ENCODE measurements at regions not wholly inside any gene's neighbourhood (a gene's known extent, or its start where the extent isn't known, plus 50 kb on each side); places are given as distances from the start of the nearest gene placed in this dataset.

- dilution Hi-C loops (cut with MboI; ENCODE audit: extremely low pct_ligation_motif_present, low sequenced_read_pairs): no loop called here
- no peaks in the 10 kb centered on the region for H3K9me1 ChIP-seq (ENCODE audit: control insufficient read depth, extremely low read depth, insufficient read depth, low read length)
- FAIRE-seq (peak; percentile 85), DNase-seq (ENCODE audit: low read depth, low spot score) (peak; percentile 49)
- TF ChIP-seq CTCF (optimal IDR thresholded peaks at IDR 0.05 in 1 of 3, IDR thresholded peaks at IDR 0.05 in 1 of 3, conservative IDR thresholded peaks at IDR 0.05 in 1 of 3; ENCODE audit: extremely low read depth in 1 of 3, insufficient read depth in 2 of 3, low read length in 3 of 3): no peak
- no peak for TF ChIP-seq EZH2 (IDR thresholded peaks at IDR 0.05; ENCODE audit: low read length)
- H3K27ac ChIP-seq (ENCODE audit: control insufficient read depth, insufficient read depth, low read length): peak overlapping the region; percentile 42
- no peak overlapping the region for H2AFZ ChIP-seq (ENCODE audit: control insufficient read depth, low read length)
- no peaks in the 10 kb centered on the region for H3K36me3 ChIP-seq (ENCODE audit: control insufficient read depth in 2 of 2, extremely low read depth in 1 of 2, insufficient read depth in 2 of 2, low read length in 2 of 2)
- H3K9me3 ChIP-seq (ENCODE audit: control insufficient read depth, low read depth, low read length): no peaks in the 10 kb centered on the region
- no peaks in the 10 kb centered on the region for H3K79me2 ChIP-seq (ENCODE audit: control insufficient read depth, insufficient read depth, low read length)
- H3K4me1 ChIP-seq (ENCODE audit: control insufficient read depth, extremely low read depth, insufficient read depth, low read length): peaks cover 33% of the 10 kb centered on the region
- H3K9ac ChIP-seq (ENCODE audit: control insufficient read depth, extremely low read depth, insufficient read depth, low read length): peak overlapping the region; percentile 4
- peak overlapping the region; percentile 24 for H3K4me2 ChIP-seq (ENCODE audit: control insufficient read depth, extremely low read depth, insufficient read depth, low read depth, low read length)
- H3K27me3 ChIP-seq (ENCODE audit: control insufficient read depth, extremely low read depth, insufficient read depth, low read length): no peaks in the 10 kb centered on the region
- peak overlapping the region in 1 of 3 experiments; percentile 18 for H3K4me3 ChIP-seq (ENCODE audit: control insufficient read depth in 2 of 3, extremely low read depth in 1 of 3, insufficient read depth in 2 of 3, low read depth in 1 of 3, low read length in 3 of 3)
- H4K20me1 ChIP-seq (ENCODE audit: control insufficient read depth, extremely low read depth, insufficient read depth, low read length): no peaks in the 10 kb centered on the region
Observed at GRCh38 chr16:47887496-47887895, 268.3 kb downstream of the ABCC12 start.

GRCh38 chr16:47886631-47887415, 269.0 kb downstream of the ABCC12 start:
- H3K4me2 ChIP-seq (ENCODE audit: control insufficient read depth, extremely low read depth, insufficient read depth, low read depth, low read length): peak overlapping the region; percentile 24
- peak overlapping the region; percentile 5 for H2AFZ ChIP-seq (ENCODE audit: control insufficient read depth, low read length)
- FAIRE-seq: no peak
- H3K9me1 ChIP-seq (ENCODE audit: control insufficient read depth, extremely low read depth, insufficient read depth, low read length): no peaks in the 10 kb centered on the region
- H4K20me1 ChIP-seq (ENCODE audit: control insufficient read depth, extremely low read depth, insufficient read depth, low read length): no peaks in the 10 kb centered on the region
- peak overlapping the region; percentile 42 for H3K27ac ChIP-seq (ENCODE audit: control insufficient read depth, insufficient read depth, low read length)
- no peaks in the 10 kb centered on the region for H3K27me3 ChIP-seq (ENCODE audit: control insufficient read depth, extremely low read depth, insufficient read depth, low read length)
- H3K9me3 ChIP-seq (ENCODE audit: control insufficient read depth, low read depth, low read length): no peaks in the 10 kb centered on the region
- H3K9ac ChIP-seq (ENCODE audit: control insufficient read depth, extremely low read depth, insufficient read depth, low read length): peak overlapping the region; percentile 19
- no peak overlapping the region for H3K4me3 ChIP-seq (ENCODE audit: control insufficient read depth in 2 of 3, extremely low read depth in 1 of 3, insufficient read depth in 2 of 3, low read depth in 1 of 3, low read length in 3 of 3)
- dilution Hi-C loops (cut with MboI; ENCODE audit: extremely low pct_ligation_motif_present, low sequenced_read_pairs): no loop called here
- no peak for DNase-seq (ENCODE audit: low read depth, low spot score)
- H3K79me2 ChIP-seq (ENCODE audit: control insufficient read depth, insufficient read depth, low read length): no peaks in the 10 kb centered on the region
- no peaks in the 10 kb centered on the region for H3K36me3 ChIP-seq (ENCODE audit: control insufficient read depth in 2 of 2, extremely low read depth in 1 of 2, insufficient read depth in 2 of 2, low read length in 2 of 2)
- peaks cover 33% of the 10 kb centered on the region for H3K4me1 ChIP-seq (ENCODE audit: control insufficient read depth, extremely low read depth, insufficient read depth, low read length)
- TF ChIP-seq EZH2 (IDR thresholded peaks at IDR 0.05; ENCODE audit: low read length) (no peak), CTCF (optimal IDR thresholded peaks at IDR 0.05 in 1 of 3, IDR thresholded peaks at IDR 0.05 in 1 of 3, conservative IDR thresholded peaks at IDR 0.05 in 1 of 3; ENCODE audit: extremely low read depth in 1 of 3, insufficient read depth in 2 of 3, low read length in 3 of 3) (no peak)
